GM19397 (cell line): ENCODE measurements at regions not wholly inside any gene's neighbourhood (a gene's known extent, or its start where the extent isn't known, plus 50 kb on each side); places are given as distances from the start of the nearest gene placed in this dataset.

Experiments
- ATAC-seq: cut with Tn5 transposase; IDR thresholded peaks from one replicate; pipeline ENCODE4 v1.9.1; 2021; ENCODE audit warnings: mild to moderate bottlenecking, moderate library complexity; ENCODE audit not compliant: unreplicated experiment

GRCh38 chr5:173741087-173741486 lies 124.6 kb upstream of the BOD1 start:
- ATAC-seq: no peak

- no peak for ATAC-seq
Measured at GRCh38 chr5:173741729-173742431, 125.4 kb upstream of the BOD1 start.

GRCh38 chr5:173742432-173742816 lies 126.0 kb upstream of the BOD1 start:
- ATAC-seq: peak; percentile 47

GRCh38 chr5:173743641-173744343 lies 127.3 kb upstream of the BOD1 start:
- ATAC-seq: no peak

GRCh38 chr5:173744551-173744950 lies 128.1 kb upstream of the BOD1 start:
- no peak for ATAC-seq

- ATAC-seq: peak; percentile 60
Measured at GRCh38 chr5:173745123-173745522, 128.7 kb upstream of the BOD1 start.

- no peak for ATAC-seq
Measured at GRCh38 chr5:173745557-173745956, 129.1 kb upstream of the BOD1 start.

- no peak for ATAC-seq
Measured at GRCh38 chr5:173746047-173746646, 129.7 kb upstream of the BOD1 start.

- no peak for ATAC-seq
Measured at GRCh38 chr5:173747876-173748275, 131.4 kb upstream of the BOD1 start.

- ATAC-seq: no peak
Measured at GRCh38 chr5:173750538-173751265, 134.3 kb upstream of the BOD1 start.

- ATAC-seq: no peak
Measured at GRCh38 chr5:173751266-173751600, 134.8 kb upstream of the BOD1 start.

- no peak for ATAC-seq
Measured at GRCh38 chr5:173752653-173753052, 135.5 kb upstream of the CPEB4 start.

- no peak for ATAC-seq
Measured at GRCh38 chr5:173753307-173754168, 134.6 kb upstream of the CPEB4 start.

GRCh38 chr5:173755319-173755718 lies 132.8 kb upstream of the CPEB4 start:
- ATAC-seq: no peak

GRCh38 chr5:173757403-173758209 lies 130.5 kb upstream of the CPEB4 start:
- no peak for ATAC-seq

- ATAC-seq: no peak
Measured at GRCh38 chr5:173758676-173759075, 129.5 kb upstream of the CPEB4 start.

GRCh38 chr5:173759691-173760090 lies 128.5 kb upstream of the CPEB4 start:
- no peak for ATAC-seq

GRCh38 chr5:173760461-173761177 lies 127.5 kb upstream of the CPEB4 start:
- ATAC-seq: no peak

- ATAC-seq: no peak
Measured at GRCh38 chr5:173761178-173761513, 127.0 kb upstream of the CPEB4 start.
